ENCODE measurements at regions not wholly inside any gene's neighbourhood (a gene's known extent, or its start where the extent isn't known, plus 50 kb on each side); places are given as distances from the start of the nearest gene placed in this dataset.

GRCh38 chr13:62092536-62092935, 676.9 kb upstream of the PCDH20 start:
- no peak for DNase-seq

- no peak for DNase-seq
Observed at GRCh38 chr13:62088165-62088564, 672.5 kb upstream of the PCDH20 start.

- DNase-seq: no peak
Observed at GRCh38 chr13:62087124-62087523, 671.5 kb upstream of the PCDH20 start.

DNA sequence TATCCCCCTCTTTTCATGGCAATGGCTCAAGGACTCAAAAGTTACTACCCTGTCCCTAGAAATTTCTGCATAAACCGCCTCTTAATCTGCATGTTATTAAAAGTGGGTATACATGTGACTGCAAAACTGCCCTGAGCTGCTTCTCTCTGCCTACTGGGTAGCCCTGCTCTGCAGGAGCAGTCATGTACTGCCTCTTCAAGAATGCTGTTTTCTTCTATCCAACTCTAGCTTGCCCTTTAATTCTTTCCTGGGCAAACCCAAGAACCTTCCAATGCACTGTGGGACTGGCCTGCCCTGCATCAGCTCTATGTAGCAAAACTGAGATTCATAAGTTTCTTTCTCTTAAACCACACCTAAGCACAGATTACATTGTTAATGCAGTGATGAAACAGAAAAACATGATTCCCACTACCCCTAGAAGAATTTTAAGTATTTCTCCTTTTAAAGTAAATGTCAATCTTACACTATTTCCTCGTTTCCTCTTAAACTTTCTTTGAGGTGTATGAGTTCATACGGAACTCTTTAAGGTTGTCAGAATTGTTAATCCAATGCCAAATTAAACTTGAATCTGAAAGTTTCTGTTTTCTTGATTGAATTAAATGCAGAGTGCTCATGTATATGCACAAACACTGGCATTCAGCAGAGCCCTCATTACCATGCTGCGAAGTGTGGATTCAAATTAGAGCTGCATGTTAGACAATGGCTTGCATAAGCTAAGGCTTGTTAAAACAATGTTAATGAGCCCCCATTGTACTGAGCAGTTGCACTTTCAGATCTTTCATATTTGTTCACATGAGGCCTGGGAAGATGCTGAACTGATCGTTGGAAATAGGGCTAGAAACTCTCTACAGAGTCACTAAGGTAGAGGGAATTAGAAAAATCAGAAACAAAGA, 669.9 kb upstream of the PCDH20 start:
- DNase-seq: no peak

DNA sequence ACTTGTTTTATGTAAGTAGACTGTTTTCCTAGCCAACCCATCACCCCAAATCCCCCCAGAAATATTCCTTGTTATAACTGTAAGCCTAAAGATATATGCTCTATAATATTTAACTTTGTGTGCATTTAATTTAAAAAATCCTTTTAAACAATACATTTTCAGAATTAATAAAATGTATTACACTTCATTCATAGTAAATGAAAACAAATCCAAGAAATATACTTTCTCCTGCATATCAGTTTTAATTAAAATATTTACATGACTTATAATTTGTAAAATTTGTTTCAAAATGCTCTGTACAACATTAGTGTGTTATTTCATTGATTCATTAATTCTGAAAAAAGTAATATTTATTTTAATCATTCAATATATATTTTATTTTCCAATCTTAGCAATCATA, 669.1 kb upstream of the PCDH20 start:
- no peak for DNase-seq

- DNase-seq: no peak
Observed at GRCh38 chr13:62067821-62068220, 652.2 kb upstream of the PCDH20 start.

DNA sequence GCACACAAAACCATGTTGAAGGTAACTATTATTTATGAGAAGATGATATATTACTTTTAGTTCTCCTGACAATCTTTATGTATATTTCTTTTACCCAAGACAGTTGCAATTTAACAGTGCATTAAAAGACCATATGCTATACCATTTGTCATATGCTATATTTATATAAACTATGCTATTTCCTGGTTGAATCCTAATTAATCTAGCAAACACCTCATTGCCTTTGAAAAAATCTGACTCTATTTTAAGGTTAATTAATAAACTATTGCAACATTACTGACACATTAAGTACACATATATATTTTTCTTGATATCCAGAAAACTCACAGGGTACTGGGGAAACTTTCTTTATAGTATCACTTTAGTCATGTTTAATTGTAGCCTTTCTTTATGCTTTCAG, 649.4 kb upstream of the PCDH20 start:
- no peak for DNase-seq

DNA sequence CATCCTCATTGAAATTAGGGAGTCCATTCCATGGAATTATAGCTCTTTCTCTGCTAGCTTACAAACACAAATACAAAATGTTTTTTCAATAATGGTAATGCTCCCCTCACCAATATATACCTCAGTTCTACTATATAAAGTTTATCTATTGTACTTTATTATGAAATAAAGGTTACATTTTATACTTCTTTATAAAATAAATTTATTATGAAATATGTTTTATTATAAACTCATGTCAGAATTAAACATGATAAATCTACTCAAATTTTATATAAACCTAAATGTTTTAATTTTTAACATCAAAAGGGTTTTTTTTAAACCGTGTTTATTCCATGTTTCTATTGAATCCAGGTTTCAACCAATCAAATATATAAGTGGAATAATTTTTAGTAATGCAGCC, 646.1 kb upstream of the PCDH20 start:
- DNase-seq: no peak

DNA sequence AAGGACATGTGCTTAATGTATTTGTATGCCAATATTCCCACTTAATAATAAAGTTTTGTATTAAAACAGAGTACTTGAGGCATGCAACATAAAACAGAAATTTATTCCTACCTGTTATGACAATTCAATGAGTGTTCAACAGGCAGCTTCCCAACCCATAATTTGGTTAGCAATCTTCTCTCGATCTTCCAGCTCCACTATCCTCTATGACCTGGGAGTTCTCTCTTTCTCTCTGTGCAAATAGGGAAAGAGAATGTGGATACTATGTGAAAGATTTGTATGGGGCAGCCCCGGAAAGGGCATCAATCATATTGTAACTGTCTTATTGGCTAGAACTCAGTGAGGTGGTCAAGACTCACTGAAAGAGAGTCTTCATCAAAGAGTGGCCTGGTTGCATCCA, 644.9 kb upstream of the PCDH20 start:
- no peak for DNase-seq

DNA sequence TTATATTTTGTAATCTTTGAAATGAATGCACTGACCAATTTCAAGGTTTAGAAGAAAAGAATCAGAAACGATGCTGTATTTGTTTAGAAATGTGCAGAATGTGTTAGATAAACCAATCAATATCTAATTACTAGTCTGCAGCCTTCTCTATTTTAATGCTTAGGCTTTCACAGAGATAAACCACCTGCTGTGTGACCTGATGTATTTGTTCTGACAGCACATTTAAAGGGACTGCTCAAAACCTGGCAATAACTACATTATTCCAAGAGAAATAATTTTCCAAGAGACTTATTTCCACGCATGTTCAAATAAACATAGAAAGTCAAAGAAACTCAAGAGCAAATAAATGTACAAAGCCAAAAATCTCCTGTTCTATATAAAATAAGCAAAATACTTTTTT, 641.6 kb upstream of the PCDH20 start:
- no peak for DNase-seq

- DNase-seq: no peak
Observed at GRCh38 chr13:62049992-62050391, 634.3 kb upstream of the PCDH20 start.

DNA sequence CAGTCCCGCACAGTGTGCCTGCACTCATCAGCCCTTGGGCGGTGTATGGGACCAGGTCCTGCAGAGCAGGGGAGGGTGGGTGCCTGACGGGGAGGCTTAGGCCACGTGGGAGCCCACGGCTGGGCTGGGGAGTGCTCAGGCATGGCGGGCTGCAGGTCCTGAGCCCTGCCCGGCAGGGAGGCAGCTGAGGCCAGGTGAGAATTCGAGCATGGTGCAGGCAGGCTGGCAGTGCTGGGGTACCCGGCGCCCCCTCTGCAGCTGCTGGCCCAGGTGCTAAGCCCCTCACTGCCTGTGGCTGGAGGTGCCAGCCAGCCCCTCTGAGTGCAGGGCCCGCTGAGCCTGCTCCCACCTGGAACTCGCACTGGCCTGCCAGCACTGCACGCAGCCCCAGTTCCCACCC, 630.9 kb upstream of the PCDH20 start:
- no peak for DNase-seq

- no peak for DNase-seq
Observed at GRCh38 chr13:62043600-62043999, 628.0 kb upstream of the PCDH20 start.

DNA sequence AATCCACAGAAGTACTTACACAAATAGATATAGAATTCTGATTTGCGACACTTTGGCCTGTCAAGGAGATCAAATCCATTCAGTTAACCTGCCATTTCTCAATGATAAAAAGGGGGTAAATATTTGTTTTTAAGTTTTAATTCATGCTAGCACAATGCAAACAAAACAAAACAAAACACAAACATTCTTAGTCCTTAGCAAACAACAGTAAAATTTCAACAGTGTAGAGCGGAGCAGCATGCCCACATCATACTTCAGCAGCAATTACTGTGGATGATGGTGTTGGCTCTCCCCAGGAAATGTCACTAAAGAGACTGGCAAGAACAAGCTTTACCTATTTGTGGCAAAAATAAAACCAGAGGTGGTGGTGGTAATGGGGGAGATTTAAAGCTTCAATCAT, 625.2 kb upstream of the PCDH20 start:
- DNase-seq: no peak

- DNase-seq: no peak
Observed at GRCh38 chr13:62040078-62040477, 624.4 kb upstream of the PCDH20 start.

GRCh38 chr13:62038214-62038613, 622.6 kb upstream of the PCDH20 start:
- no peak for DNase-seq

- DNase-seq: no peak
Observed at GRCh38 chr13:62035981-62036380, 620.3 kb upstream of the PCDH20 start.

DNA sequence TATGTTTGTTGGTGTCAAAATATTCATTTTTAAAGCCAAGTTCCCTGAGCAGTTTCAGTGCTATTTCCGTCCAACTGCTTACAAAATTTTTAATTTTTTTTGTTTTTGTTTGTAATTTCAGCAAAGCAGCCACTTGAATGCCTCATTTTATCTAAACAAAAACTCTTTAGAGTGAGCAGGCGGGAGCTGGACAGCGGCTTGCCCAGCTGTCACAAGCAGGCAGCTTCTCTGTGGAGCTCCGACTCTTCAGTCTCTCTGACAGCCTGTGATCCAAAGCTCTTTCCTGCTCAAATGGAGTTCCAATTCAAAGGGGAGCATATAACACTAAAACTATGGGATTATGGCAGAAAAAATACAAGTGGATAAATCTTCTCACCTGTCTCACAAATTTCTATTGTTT, 618.3 kb upstream of the PCDH20 start:
- DNase-seq: no peak

DNA sequence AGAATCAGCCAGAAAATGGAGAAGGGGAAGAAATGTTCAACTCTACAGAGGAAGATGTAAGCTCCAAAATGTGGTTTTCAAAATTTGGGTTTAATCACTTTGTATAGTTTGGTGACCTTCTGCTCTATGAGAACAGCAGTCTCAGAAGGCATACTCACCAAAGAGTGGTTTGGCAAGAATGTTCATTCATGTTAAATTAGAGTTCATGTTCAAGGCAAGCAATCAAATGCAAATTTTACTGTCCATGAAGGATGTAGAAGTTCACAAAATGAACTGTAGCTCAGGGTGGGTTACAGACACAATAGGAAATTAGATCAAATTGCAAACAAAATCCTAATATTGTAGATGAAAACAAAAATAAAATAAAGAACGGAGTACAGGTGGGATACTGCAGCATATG, 606.7 kb upstream of the PCDH20 start:
- no peak for DNase-seq

- DNase-seq: no peak
Observed at GRCh38 chr13:62019858-62020257, 604.2 kb upstream of the PCDH20 start.

GRCh38 chr13:62014299-62014698, 598.6 kb upstream of the PCDH20 start:
- DNase-seq: no peak

DNA sequence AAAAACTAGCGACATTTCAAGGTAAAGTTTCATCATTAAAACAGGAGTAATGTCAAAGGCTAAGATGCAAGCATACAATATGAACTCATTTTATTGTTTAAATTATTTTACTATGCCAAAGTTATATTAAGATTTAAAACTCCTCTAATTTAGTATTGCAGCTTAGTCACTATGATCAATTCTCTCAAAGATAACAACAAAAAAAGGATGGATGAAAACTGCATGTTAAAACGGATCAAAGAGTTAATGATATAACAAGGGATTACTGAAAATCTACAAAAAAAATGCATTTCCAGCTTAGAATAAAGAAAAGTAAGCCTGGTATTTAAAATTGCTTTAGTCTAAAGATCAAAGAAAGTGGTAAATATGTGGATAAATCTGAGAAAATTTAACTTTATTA, 587.8 kb upstream of the PCDH20 start:
- no peak for DNase-seq

GRCh38 chr13:61994174-61994573, 578.5 kb upstream of the PCDH20 start:
- DNase-seq: no peak

- no peak for DNase-seq
Observed at GRCh38 chr13:61989978-61990377, 574.3 kb upstream of the PCDH20 start.

DNA sequence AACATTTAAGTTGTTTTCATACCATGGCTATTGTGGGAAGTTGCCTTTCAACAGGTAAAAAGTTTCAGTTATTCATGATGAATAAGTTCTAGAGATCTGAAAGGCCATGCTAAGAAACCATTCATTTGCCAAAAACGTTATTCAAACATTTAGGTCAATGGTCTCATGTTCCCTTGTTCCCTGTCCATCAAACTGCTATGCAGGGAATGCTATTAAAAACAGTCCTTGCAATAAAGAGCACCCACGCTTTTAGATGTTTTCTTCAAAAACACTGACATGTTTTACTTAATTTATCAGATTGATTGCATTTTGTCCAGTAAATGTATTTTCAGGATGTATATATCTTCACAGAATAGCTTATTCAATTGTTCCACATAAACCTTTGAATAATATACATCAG, 573.2 kb upstream of the PCDH20 start:
- no peak for DNase-seq

All from CD4-positive, alpha-beta T cell treated with Interleukin-12 subunit alpha and Interleukin-12 subunit beta, for 1 hour (primary cell).